K562 (cell line): ENCODE measurements at regions not wholly inside any gene's neighbourhood (a gene's known extent, or its start where the extent isn't known, plus 50 kb on each side); places are given as distances from the start of the nearest gene placed in this dataset.

Experiments
- ATAC-seq: fragments of 200-7000 bp; cut with Tn5 transposase; 3 replicates; pipeline ENCODE4 v1.9.1; 2020; ENCODE audit warnings: moderate library complexity
- BruUV-seq: library from RNA; stranded (reverse); fragments of 400-500 nt; replicated peaks from 2 replicates; lab custom pipeline; 2021; lab: Mats Ljungman, UMichigan
- CTCF ChIA-PET: fragments of 300-600 bp; formaldehyde crosslinking; extraction: SDS; loops from one replicate; lab custom pipeline; 2021; ENCODE audit warnings: low intra/inter-chr PET ratio; lab: Yijun Ruan, JAX
- POLR2A ChIA-PET: fragments of 300-600, 350-650 bp; sonication (Branson Sonifier 250); formaldehyde crosslinking; extraction: SDS; loops from one replicate; lab custom pipeline; 2021; ENCODE audit warnings: antibody characterized with exemption, inconsistent platforms; lab: Yijun Ruan, JAX
- DNase-seq, 4 experiments: peaks; one replicate each; pipeline versions ENCODE4 v3.0.0 to v3.0.0-alpha.2; 2011 to 2018; ENCODE audit warnings: low spot score in 3 of 4, mixed read lengths in 3 of 4; ENCODE audit errors: extremely low read depth in 1 of 4
- FAIRE-seq: peaks from 2 replicates; lab custom pipeline; 2011; peaks lifted over from hg19 to GRCh38; lab: Jason Lieb, UNC
- H2AFZ ChIP-seq: 2 replicates; pipeline ENCODE4 v1.6.0; 2011; ENCODE audit warnings: low read depth, low read length, control low read depth, inconsistent platforms
- H3K27ac ChIP-seq: fragments of 200-600 bp; 3 replicates; pipeline ENCODE4 v1.8.0; 2011; ENCODE audit warnings: low read depth, mild to moderate bottlenecking, control low read depth, inconsistent platforms, low read length, moderate library complexity, mixed read lengths; ENCODE audit errors: extremely low read depth
- H3K27me3 ChIP-seq, 2 experiments: fragments of 300-600 bp in 1 of 2; 2 replicates in 1 of 2; 3 replicates in 1 of 2; pipeline versions ENCODE4 v1.6.0 to v1.8.0; 2011; ENCODE audit warnings: inconsistent platforms in 2 of 2, low read length in 2 of 2, mild to moderate bottlenecking in 1 of 2, mixed read lengths in 1 of 2, moderate library complexity in 1 of 2; ENCODE audit not compliant: control insufficient read depth in 2 of 2, insufficient read depth in 2 of 2
- H3K36me3 ChIP-seq: fragments of 300-600 bp; 3 replicates; pipeline ENCODE4 v1.8.0; 2011; ENCODE audit warnings: mild to moderate bottlenecking, low read length, inconsistent platforms; ENCODE audit not compliant: control insufficient read depth, insufficient read depth
- H3K4me1 ChIP-seq, 2 experiments: fragments of 200-600 bp in 1 of 2; replicated peaks in 1 of 2; 2 replicates in 1 of 2; 3 replicates in 1 of 2; pipeline versions ENCODE4 v1.5.1 to v1.8.0; 2011; ENCODE audit warnings: inconsistent platforms in 2 of 2, low read length in 2 of 2, mild to moderate bottlenecking in 1 of 2, mixed read lengths in 1 of 2, moderate library complexity in 1 of 2; ENCODE audit not compliant: control insufficient read depth in 2 of 2, insufficient read depth in 2 of 2
- H3K4me2 ChIP-seq: 2 replicates; pipeline ENCODE4 v1.6.1; 2011; ENCODE audit warnings: low read length, control low read depth, inconsistent platforms, mixed read lengths; ENCODE audit not compliant: insufficient read depth
- H3K4me3 ChIP-seq: fragments of 200-600 bp; sonication (generic), shearing (Covaris generic); 2 replicates; pipeline ENCODE4 v1.5.1; 2016; ENCODE audit warnings: control low read depth, inconsistent platforms
- H3K79me2 ChIP-seq: fragments of 200-600 bp; 3 replicates; pipeline ENCODE4 v1.8.0; 2011; ENCODE audit warnings: low read length, inconsistent platforms; ENCODE audit not compliant: control insufficient read depth, insufficient read depth
- H3K9ac ChIP-seq, 2 experiments: 2 replicates each; pipeline versions ENCODE4 v1.6.0 to v1.6.1; 2011; ENCODE audit warnings: low read depth in 2 of 2, low read length in 2 of 2, control low read depth in 1 of 2, inconsistent platforms in 1 of 2, mild to moderate bottlenecking in 1 of 2, mixed read lengths in 1 of 2; ENCODE audit not compliant: insufficient read depth in 1 of 2
- H3K9me1 ChIP-seq: one replicate; pipeline ENCODE4 v1.6.0; 2011; ENCODE audit warnings: inconsistent platforms, mild to moderate bottlenecking, low read length, moderate library complexity; ENCODE audit not compliant: control insufficient read depth, insufficient read depth
- H3K9me3 ChIP-seq: replicated peaks from 2 replicates; pipeline ENCODE4 v1.5.1; 2011; ENCODE audit warnings: low read depth, low read length, inconsistent platforms; ENCODE audit not compliant: control insufficient read depth, insufficient read depth
- H4K20me1 ChIP-seq: replicated peaks from 2 replicates; pipeline ENCODE4 v1.6.1; 2011; ENCODE audit warnings: low read length, inconsistent platforms, mixed read lengths; ENCODE audit not compliant: control insufficient read depth, insufficient read depth
- CBX2 ChIP-seq: fragments of 200-600 bp; sonication (generic); IDR thresholded peaks from one replicate; pipeline ENCODE4 v1.6.1; 2012; ENCODE audit warnings: mild to moderate bottlenecking, low read length, inconsistent platforms; ENCODE audit not compliant: insufficient read depth, poor library complexity, severe bottlenecking
- GABPB2 ChIP-seq: fragments of 250-450 bp; sonication (Bioruptor Pico); conservative IDR thresholded peaks from 2 replicates; pipeline ENCODE4 v1.5.1; 2021; ENCODE audit warnings: mild to moderate bottlenecking
- HIVEP1 ChIP-seq: fragments of 250-450 bp; sonication (Bioruptor Pico); IDR thresholded peaks from 2 replicates; pipeline ENCODE4 v1.4.0; 2020; ENCODE audit warnings: mild to moderate bottlenecking
- IRF1 ChIP-seq: sonication (generic); formaldehyde crosslinking; IDR thresholded peaks from 2 replicates; pipeline ENCODE4 v1.8.0; 2022; ENCODE audit warnings: missing genetic modification reagents, mild to moderate bottlenecking, borderline replicate concordance
- MCM7 ChIP-seq, 2 experiments: fragments of 450-650 bp; IDR thresholded peaks; 2 replicates each; pipeline ENCODE4 v1.6.1; 2016 to 2018
- NR2C2 ChIP-seq, 2 experiments: fragments of 200-800 bp in 1 of 2; sonication (Bioruptor generic) in 1 of 2; sonication (generic) in 1 of 2; formaldehyde crosslinking in 1 of 2; IDR thresholded peaks; 2 replicates each; pipeline versions ENCODE4 v1.6.1 to v1.8.0; 2016 to 2022; ENCODE audit warnings: mild to moderate bottlenecking in 1 of 2, missing compliant biosample characterization in 1 of 2, missing genetic modification characterization in 1 of 2, missing genetic modification reagents in 1 of 2
- POU5F1 ChIP-seq: fragments of 150-350 bp; IDR thresholded peaks from 2 replicates; pipeline ENCODE4 v1.6.1; 2014; ENCODE audit warnings: borderline replicate concordance, low read length, low read depth, mild to moderate bottlenecking; ENCODE audit not compliant: partially characterized antibody
- RB1 ChIP-seq: fragments of 450-650 bp; IDR thresholded peaks from 2 replicates; pipeline ENCODE4 v1.6.1; 2017; ENCODE audit warnings: low read depth, mild to moderate bottlenecking
- RBM34 ChIP-seq: fragments of 200-400 bp; formaldehyde crosslinking; IDR thresholded peaks from 2 replicates; pipeline ENCODE4 v1.6.1; 2018; ENCODE audit warnings: low read length, borderline replicate concordance; ENCODE audit not compliant: insufficient read depth
- SLC30A9 ChIP-seq: fragments of 250-450 bp; sonication (Bioruptor Pico); IDR thresholded peaks from 2 replicates; pipeline ENCODE4 v1.8.0; 2022; ENCODE audit warnings: mild to moderate bottlenecking, moderate library complexity
- TBP ChIP-seq: optimal IDR thresholded peaks from 2 replicates; pipeline ENCODE3; 2011; ENCODE audit warnings: low read depth, low read length, improper control_type of control experiment
- U2AF1 ChIP-seq: fragments of 200-400 bp; formaldehyde crosslinking; optimal IDR thresholded peaks from 2 replicates; pipeline ENCODE3; 2017; ENCODE audit warnings: mild to moderate bottlenecking, low read depth, low read length, moderate library complexity
- ZNF316 ChIP-seq: fragments of 450-650 bp; IDR thresholded peaks from 2 replicates; pipeline ENCODE4 v1.6.1; 2016
- ZNF445 ChIP-seq: fragments of 250-450 bp; sonication (Bioruptor Pico); IDR thresholded peaks from 2 replicates; pipeline ENCODE4 v1.4.0; 2020; ENCODE audit warnings: low read depth, mild to moderate bottlenecking, moderate library complexity
- ZSCAN32 ChIP-seq: fragments of 450-650 bp; formaldehyde crosslinking; IDR thresholded peaks from 2 replicates; pipeline ENCODE4 v1.4.0; 2020; ENCODE audit warnings: mild to moderate bottlenecking, moderate library complexity
- WGBS: fragments of 100-300 bp; shearing (Covaris generic); methylation state at CpG from one replicate; pipeline ENCODE4 v1.1.6; 2016; ENCODE audit warnings: low coverage, mixed read lengths; ENCODE audit not compliant: insufficient coverage; ENCODE audit errors: missing lambda C conversion rate; 5-methylcytosine and 5-hydroxymethylcytosine counted together
- in situ Hi-C: fragments of 300-500 bp; cut with MboI; formaldehyde crosslinking; loops from 4 replicates; pipeline ENCODE4 v1.15.0; 2018; ENCODE audit warnings: inconsistent platforms, mixed read lengths
- intact Hi-C: fragments of 100-400 bp; cut with micrococcal nuclease; formaldehyde crosslinking; loops from 2 replicates; pipeline ENCODE4 v1.14.2; 2022
- TF ChIP-seq, protein P1 (sequence below): fragments of 450-650 bp; formaldehyde crosslinking; IDR thresholded peaks from 2 replicates; pipeline ENCODE4 v1.4.0; 2020; ENCODE audit warnings: mild to moderate bottlenecking, moderate library complexity

DNA sequence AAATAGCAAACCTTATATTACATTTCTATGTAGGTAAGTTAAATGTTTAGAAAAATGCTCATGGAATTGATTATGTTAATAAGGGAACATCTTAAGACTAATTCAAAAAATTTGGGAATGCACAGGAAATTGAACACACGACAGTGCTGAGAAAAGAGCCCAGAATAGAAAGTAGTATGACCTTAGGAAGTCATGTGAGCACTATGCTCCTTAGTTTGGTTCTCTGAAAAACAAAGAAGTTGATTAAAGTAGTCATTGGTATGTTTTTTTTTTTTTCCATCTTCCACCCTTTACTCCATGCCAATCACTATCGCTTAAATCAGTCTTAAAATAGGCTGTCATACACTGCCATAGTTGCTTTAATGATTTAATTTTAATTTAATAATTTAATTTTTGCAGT lies 242.9 kb downstream of the ANKRD7 start:
- FAIRE-seq (no peak), DNase-seq (no peak), ATAC-seq (no peak)
- H3K4me3 ChIP-seq, result no peak overlapping the region
- no peaks in the 10 kb centered on the region for H3K4me1 ChIP-seq
- WGBS, result 5% methylated on average over 2 of the region's 2 CpGs
- H3K9ac ChIP-seq, result no peak overlapping the region
- no peaks in the 10 kb centered on the region for H3K27me3 ChIP-seq
- H3K27ac ChIP-seq, result no peak overlapping the region
- ChIA-PET POLR2A (no interaction called here), CTCF (no interaction called here)
- H3K4me2 ChIP-seq, result no peak overlapping the region
- TF ChIP-seq HIVEP1 (CRISPR knock-in tag), result no peak
- no peak for TF ChIP-seq GABPB2 (CRISPR knock-in tag)
- no peak for TF ChIP-seq POU5F1
- TF ChIP-seq RB1, result no peak
- TF ChIP-seq IRF1, result no peak
- no peak for TF ChIP-seq U2AF1
- TF ChIP-seq RBM34, result no peak
- no peak for TF ChIP-seq ZNF445
- no peak for TF ChIP-seq ZSCAN32
- TF ChIP-seq CBX2, result no peak
- TF ChIP-seq ZNF316, result no peak
- TF ChIP-seq, protein P1, sequence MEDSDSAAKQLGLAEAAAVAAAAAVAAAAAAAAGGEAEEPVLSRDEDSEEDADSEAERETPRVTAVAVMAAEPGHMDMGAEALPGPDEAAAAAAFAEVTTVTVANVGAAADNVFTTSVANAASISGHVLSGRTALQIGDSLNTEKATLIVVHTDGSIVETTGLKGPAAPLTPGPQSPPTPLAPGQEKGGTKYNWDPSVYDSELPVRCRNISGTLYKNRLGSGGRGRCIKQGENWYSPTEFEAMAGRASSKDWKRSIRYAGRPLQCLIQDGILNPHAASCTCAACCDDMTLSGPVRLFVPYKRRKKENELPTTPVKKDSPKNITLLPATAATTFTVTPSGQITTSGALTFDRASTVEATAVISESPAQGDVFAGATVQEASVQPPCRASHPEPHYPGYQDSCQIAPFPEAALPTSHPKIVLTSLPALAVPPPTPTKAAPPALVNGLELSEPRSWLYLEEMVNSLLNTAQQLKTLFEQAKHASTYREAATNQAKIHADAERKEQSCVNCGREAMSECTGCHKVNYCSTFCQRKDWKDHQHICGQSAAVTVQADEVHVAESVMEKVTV (CRISPR knock-in tag), result no peak
- TF ChIP-seq NR2C2 (CRISPR knock-in tag; IDR thresholded peaks at IDR 0.05), result no peak
- no peak for TF ChIP-seq NR2C2 (tag; IDR thresholded peaks at IDR 0.05)
- TF ChIP-seq MCM7 (IDR thresholded peaks at IDR 0.05), result no peak
- no peak for TF ChIP-seq TBP
- no peak for TF ChIP-seq SLC30A9 (CRISPR knock-in tag)
- H3K9me3 ChIP-seq, result no peaks in the 10 kb centered on the region
- intact Hi-C loops, result no loop called here
- in situ Hi-C loops, result no loop called here
- H3K9me1 ChIP-seq, result no peaks in the 10 kb centered on the region
- H3K79me2 ChIP-seq, result no peaks in the 10 kb centered on the region
- BruUV-seq, result no TSS peak
- H2AFZ ChIP-seq, result no peak overlapping the region
- no peaks in the 10 kb centered on the region for H3K36me3 ChIP-seq
- H4K20me1 ChIP-seq, result no peaks in the 10 kb centered on the region
